Keratinocyte (primary cell): ENCODE measurements at regions not wholly inside any gene's neighbourhood (a gene's known extent, or its start where the extent isn't known, plus 50 kb on each side); places are given as distances from the start of the nearest gene placed in this dataset.

ENCODE experiments used
- DNase-seq: peaks from one replicate; pipeline ENCODE4 v3.0.0-alpha.2; 2011; ENCODE audit warnings: low read depth, missing footprints, low spot score
- FAIRE-seq: peaks from 2 replicates; lab custom pipeline; 2011; peaks lifted over from hg19 to GRCh38; lab: Jason Lieb, UNC
- H2AFZ ChIP-seq: 2 replicates; pipeline ENCODE4 v1.6.0; 2012; ENCODE audit warnings: low read length, control low read depth, inconsistent platforms; ENCODE audit not compliant: control insufficient read depth
- H3K27ac ChIP-seq: 2 replicates; pipeline ENCODE4 v1.5.1; 2011; ENCODE audit warnings: low read length; ENCODE audit not compliant: control insufficient read depth, insufficient read depth
- H3K27me3 ChIP-seq: 3 replicates; pipeline ENCODE4 v1.6.0; 2011; ENCODE audit warnings: low read length; ENCODE audit not compliant: control insufficient read depth, insufficient read depth; ENCODE audit errors: extremely low read depth
- H3K36me3 ChIP-seq, 2 experiments: 2 replicates in 1 of 2; 3 replicates in 1 of 2; pipeline ENCODE4 v1.5.1; 2011; ENCODE audit warnings: low read length in 2 of 2, mild to moderate bottlenecking in 1 of 2; ENCODE audit not compliant: control insufficient read depth in 2 of 2, insufficient read depth in 2 of 2; ENCODE audit errors: extremely low read depth in 1 of 2
- H3K4me1 ChIP-seq: 3 replicates; pipeline ENCODE4 v1.5.1; 2011; ENCODE audit warnings: low read length; ENCODE audit not compliant: control insufficient read depth, insufficient read depth; ENCODE audit errors: extremely low read depth
- H3K4me2 ChIP-seq: 3 replicates; pipeline ENCODE4 v1.6.0; 2011; ENCODE audit warnings: low read depth, low read length; ENCODE audit not compliant: control insufficient read depth, insufficient read depth; ENCODE audit errors: extremely low read depth
- H3K4me3 ChIP-seq, 3 experiments: fragments of 200-600 bp in 1 of 3; sonication (generic) in 1 of 3; 2 replicates in 2 of 3; 3 replicates in 1 of 3; pipeline ENCODE4 v1.5.1; 2011 to 2016; ENCODE audit warnings: low read length in 3 of 3, mild to moderate bottlenecking in 3 of 3, control low read depth in 2 of 3, inconsistent platforms in 1 of 3, low read depth in 1 of 3, mixed read lengths in 1 of 3, mixed run types in 1 of 3, moderate library complexity in 1 of 3; ENCODE audit not compliant: control insufficient read depth in 2 of 3, insufficient read depth in 2 of 3; ENCODE audit errors: extremely low read depth in 1 of 3
- H3K79me2 ChIP-seq: 2 replicates; pipeline ENCODE4 v1.6.0; 2012; ENCODE audit warnings: low read length; ENCODE audit not compliant: control insufficient read depth, insufficient read depth
- H3K9ac ChIP-seq: 3 replicates; pipeline ENCODE4 v1.6.0; 2011; ENCODE audit warnings: low read length; ENCODE audit not compliant: control insufficient read depth, insufficient read depth; ENCODE audit errors: extremely low read depth
- H3K9me1 ChIP-seq: 3 replicates; pipeline ENCODE4 v1.6.0; 2011; ENCODE audit warnings: low read length; ENCODE audit not compliant: control insufficient read depth, insufficient read depth; ENCODE audit errors: extremely low read depth
- H3K9me3 ChIP-seq: 2 replicates; pipeline ENCODE4 v1.5.1; 2012; ENCODE audit warnings: low read depth, low read length; ENCODE audit not compliant: control insufficient read depth
- H4K20me1 ChIP-seq: 3 replicates; pipeline ENCODE4 v1.6.0; 2011; ENCODE audit warnings: low read length; ENCODE audit not compliant: control insufficient read depth, insufficient read depth; ENCODE audit errors: extremely low read depth
- EZH2 ChIP-seq: IDR thresholded peaks from one replicate; pipeline ENCODE4 v1.6.1; 2012; ENCODE audit warnings: inconsistent platforms, mild to moderate bottlenecking, low read length, moderate library complexity
- dilution Hi-C: fragments of 300-500 bp; cut with MboI; formaldehyde crosslinking; loops from one replicate; pipeline ENCODE4 v1.7.0; 2020; ENCODE audit warnings: low sequenced_read_pairs; ENCODE audit not compliant: extremely low pct_ligation_motif_present
- TF ChIP-seq, protein P1 (sequence below), 3 experiments: IDR thresholded peaks in 1 of 3; conservative IDR thresholded peaks in 1 of 3; optimal IDR thresholded peaks in 1 of 3; 2 replicates in 2 of 3; 3 replicates in 1 of 3; pipeline versions ENCODE3 to v1.5.1; 2011; ENCODE audit warnings: low read length in 3 of 3, mild to moderate bottlenecking in 3 of 3, moderate library complexity in 2 of 3, control low read depth in 1 of 3, inconsistent platforms in 1 of 3; ENCODE audit not compliant: insufficient read depth in 2 of 3; ENCODE audit errors: extremely low read depth in 1 of 3

DNA sequence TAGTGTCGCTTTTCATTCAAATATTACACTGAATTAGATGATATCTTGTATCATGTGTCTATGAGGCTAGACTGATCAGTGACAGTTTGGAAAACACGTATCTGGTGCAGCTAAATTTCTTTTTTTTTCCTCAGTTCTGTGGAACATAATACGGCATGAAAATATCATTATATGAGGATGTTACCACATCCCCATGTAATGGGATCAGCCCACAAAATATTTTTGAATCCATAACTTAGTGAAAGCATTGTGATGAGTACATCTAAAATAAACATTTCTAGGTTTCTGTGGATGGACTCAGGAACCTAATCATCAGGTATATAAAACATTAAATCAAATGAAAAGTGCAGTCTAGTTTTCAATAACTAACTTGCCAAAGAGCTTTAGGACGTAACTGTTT is 356.3 kb downstream of the USP25 start:
- no peaks in the 10 kb centered on the region for H4K20me1 ChIP-seq
- no peak for TF ChIP-seq EZH2
- TF ChIP-seq, protein P1, sequence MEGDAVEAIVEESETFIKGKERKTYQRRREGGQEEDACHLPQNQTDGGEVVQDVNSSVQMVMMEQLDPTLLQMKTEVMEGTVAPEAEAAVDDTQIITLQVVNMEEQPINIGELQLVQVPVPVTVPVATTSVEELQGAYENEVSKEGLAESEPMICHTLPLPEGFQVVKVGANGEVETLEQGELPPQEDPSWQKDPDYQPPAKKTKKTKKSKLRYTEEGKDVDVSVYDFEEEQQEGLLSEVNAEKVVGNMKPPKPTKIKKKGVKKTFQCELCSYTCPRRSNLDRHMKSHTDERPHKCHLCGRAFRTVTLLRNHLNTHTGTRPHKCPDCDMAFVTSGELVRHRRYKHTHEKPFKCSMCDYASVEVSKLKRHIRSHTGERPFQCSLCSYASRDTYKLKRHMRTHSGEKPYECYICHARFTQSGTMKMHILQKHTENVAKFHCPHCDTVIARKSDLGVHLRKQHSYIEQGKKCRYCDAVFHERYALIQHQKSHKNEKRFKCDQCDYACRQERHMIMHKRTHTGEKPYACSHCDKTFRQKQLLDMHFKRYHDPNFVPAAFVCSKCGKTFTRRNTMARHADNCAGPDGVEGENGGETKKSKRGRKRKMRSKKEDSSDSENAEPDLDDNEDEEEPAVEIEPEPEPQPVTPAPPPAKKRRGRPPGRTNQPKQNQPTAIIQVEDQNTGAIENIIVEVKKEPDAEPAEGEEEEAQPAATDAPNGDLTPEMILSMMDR (optimal IDR thresholded peaks at IDR 0.05 in 1 of 3, IDR thresholded peaks at IDR 0.05 in 1 of 3, conservative IDR thresholded peaks at IDR 0.05 in 1 of 3; ENCODE audit: extremely low read depth in 1 of 3, insufficient read depth in 2 of 3, low read length in 3 of 3) = no peak
- no peak overlapping the region for H2AFZ ChIP-seq
- no peaks in the 10 kb centered on the region for H3K9me1 ChIP-seq
- H3K27ac ChIP-seq = no peak overlapping the region
- H3K4me2 ChIP-seq = no peak overlapping the region
- H3K36me3 ChIP-seq = no peaks in the 10 kb centered on the region
- H3K79me2 ChIP-seq = no peaks in the 10 kb centered on the region
- no peak overlapping the region for H3K4me3 ChIP-seq
- FAIRE-seq (no peak), DNase-seq (no peak)
- no peaks in the 10 kb centered on the region for H3K27me3 ChIP-seq
- dilution Hi-C loops = no loop called here
- no peak overlapping the region for H3K9ac ChIP-seq
- no peaks in the 10 kb centered on the region for H3K4me1 ChIP-seq
- no peaks in the 10 kb centered on the region for H3K9me3 ChIP-seq

DNA sequence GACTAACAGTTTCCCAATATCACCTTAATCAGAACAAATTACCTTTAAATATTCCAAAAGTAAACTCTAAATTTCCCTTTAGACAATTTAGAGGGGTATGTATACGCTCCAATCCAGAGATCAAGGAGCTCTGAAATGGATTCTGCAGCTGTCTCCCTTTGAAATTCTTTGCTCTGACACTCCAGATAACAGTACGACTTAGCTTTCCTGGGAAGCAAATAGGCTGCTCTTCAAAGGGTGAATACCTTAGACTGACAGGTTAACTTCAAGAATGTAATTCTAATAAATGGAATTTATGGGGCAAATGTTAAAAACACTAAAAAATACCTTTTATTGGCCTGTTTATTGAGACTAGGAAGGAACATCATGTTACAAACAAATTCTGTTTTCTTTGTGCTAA is 357.2 kb downstream of the USP25 start:
- H3K4me3 ChIP-seq = no peak overlapping the region
- H2AFZ ChIP-seq = no peak overlapping the region
- H4K20me1 ChIP-seq = no peaks in the 10 kb centered on the region
- FAIRE-seq (no peak), DNase-seq (no peak)
- no peaks in the 10 kb centered on the region for H3K4me1 ChIP-seq
- TF ChIP-seq, protein P1 (optimal IDR thresholded peaks at IDR 0.05 in 1 of 3, IDR thresholded peaks at IDR 0.05 in 1 of 3, conservative IDR thresholded peaks at IDR 0.05 in 1 of 3; ENCODE audit: extremely low read depth in 1 of 3, insufficient read depth in 2 of 3, low read length in 3 of 3) = no peak
- TF ChIP-seq EZH2 = no peak
- H3K27me3 ChIP-seq = no peaks in the 10 kb centered on the region
- no peaks in the 10 kb centered on the region for H3K9me3 ChIP-seq
- no peak overlapping the region for H3K27ac ChIP-seq
- dilution Hi-C loops = no loop called here
- no peak overlapping the region for H3K4me2 ChIP-seq
- H3K9me1 ChIP-seq = no peaks in the 10 kb centered on the region
- no peak overlapping the region for H3K9ac ChIP-seq
- no peaks in the 10 kb centered on the region for H3K79me2 ChIP-seq
- H3K36me3 ChIP-seq = no peaks in the 10 kb centered on the region
